Lower lobe of right lung (tissue), 2 donors: ENCODE measurements at regions not wholly inside any gene's neighbourhood (a gene's known extent, or its start where the extent isn't known, plus 50 kb on each side); places are given as distances from the start of the nearest gene placed in this dataset.

ENCODE experiments used
- ATAC-seq, 2 donors: fragments of 200-7000 bp; cut with Tn5 transposase; one replicate each; pipeline ENCODE4 v1.9.1; 2020 to 2022; ENCODE audit warnings: mild to moderate bottlenecking in 2 of 2, moderate library complexity in 2 of 2
- DNase-seq: peaks from one replicate; pipeline ENCODE4 v3.0.0-alpha.2; 2020
- H3K27ac ChIP-seq: fragments of 200-600 bp; one replicate; pipeline ENCODE4 v1.8.0; 2022
- H3K27me3 ChIP-seq: fragments of 200-600 bp; one replicate; pipeline ENCODE4 v1.8.0; 2022; ENCODE audit warnings: low read depth
- H3K36me3 ChIP-seq: fragments of 200-600 bp; one replicate; pipeline ENCODE4 v1.8.0; 2022; ENCODE audit warnings: mild to moderate bottlenecking
- H3K4me1 ChIP-seq: fragments of 200-600 bp; one replicate; pipeline ENCODE4 v1.8.0; 2022
- H3K4me3 ChIP-seq: fragments of 200-600 bp; one replicate; pipeline ENCODE4 v1.8.0; 2022; ENCODE audit warnings: mild to moderate bottlenecking
- H3K9me3 ChIP-seq: fragments of 200-600 bp; one replicate; pipeline ENCODE4 v1.8.0; 2022
- CTCF ChIP-seq: fragments of 200-600 bp; IDR thresholded peaks from one replicate; pipeline ENCODE4 v1.8.0; 2022; ENCODE audit warnings: antibody characterized with exemption, mild to moderate bottlenecking
- intact Hi-C: fragments of 100-400 bp; cut with DNase I; formaldehyde crosslinking; loops from one replicate; pipeline ENCODE4 v1.11.0; 2022
- donor health status: DM: no; HTN: yes; CAD: no; lungs with severe emphysema.

- TF ChIP-seq CTCF = no peak
- ATAC-seq (no peak), DNase-seq (no peak)
- no peak overlapping the region for H3K27ac ChIP-seq
- no peaks in the 10 kb centered on the region for H3K27me3 ChIP-seq
- no peaks in the 10 kb centered on the region for H3K4me1 ChIP-seq
- H3K36me3 ChIP-seq = no peaks in the 10 kb centered on the region
- no peaks in the 10 kb centered on the region for H3K9me3 ChIP-seq
- no peak overlapping the region for H3K4me3 ChIP-seq
- intact Hi-C loops = no loop called here
Observed at GRCh38 chr12:111111681-111112080, 191.3 kb upstream of the MYL2 start.

- no peaks in the 10 kb centered on the region for H3K36me3 ChIP-seq
- no peaks in the 10 kb centered on the region for H3K9me3 ChIP-seq
- H3K27me3 ChIP-seq = no peaks in the 10 kb centered on the region
- H3K4me3 ChIP-seq = no peak overlapping the region
- intact Hi-C loops = no loop called here
- H3K4me1 ChIP-seq = no peaks in the 10 kb centered on the region
- H3K27ac ChIP-seq = no peak overlapping the region
- ATAC-seq = no peak
- TF ChIP-seq CTCF = no peak
- no peak for DNase-seq
Observed at GRCh38 chr12:111110556-111110955, 190.2 kb upstream of the MYL2 start.

- intact Hi-C loops = no loop called here
- H3K9me3 ChIP-seq = no peaks in the 10 kb centered on the region
Observed at GRCh38 chr12:111108726-111109125, 188.3 kb upstream of the MYL2 start.

GRCh38 chr12:111107392-111108178, 187.2 kb upstream of the MYL2 start:
- Histone ChIP-seq H3K4me1 (no peaks in the 10 kb centered on the region), H3K4me3 (no peak overlapping the region), H3K27me3 (no peaks in the 10 kb centered on the region), H3K36me3 (no peaks in the 10 kb centered on the region), H3K9me3 (no peaks in the 10 kb centered on the region), H3K27ac (no peak overlapping the region)
- DNase-seq = no peak
- no peak for ATAC-seq
- TF ChIP-seq CTCF = no peak
- intact Hi-C loops = no loop called here

More at GRCh38 chr12:111108726-111109125, 188.3 kb upstream of the MYL2 start:
- Histone ChIP-seq H3K4me3 (no peak overlapping the region), H3K27ac (no peak overlapping the region), H3K36me3 (no peaks in the 10 kb centered on the region), H3K4me1 (no peaks in the 10 kb centered on the region), H3K27me3 (no peaks in the 10 kb centered on the region)
- no peak for DNase-seq
- ATAC-seq = no peak
- no peak for TF ChIP-seq CTCF

- Histone ChIP-seq H3K36me3 (no peaks in the 10 kb centered on the region), H3K4me1 (no peaks in the 10 kb centered on the region), H3K4me3 (no peak overlapping the region), H3K27me3 (no peaks in the 10 kb centered on the region), H3K9me3 (no peaks in the 10 kb centered on the region), H3K27ac (no peak overlapping the region)
- intact Hi-C loops = no loop called here
- no peak for TF ChIP-seq CTCF
- DNase-seq (no peak), ATAC-seq (no peak)
Observed at GRCh38 chr12:111105294-111105693, 184.9 kb upstream of the MYL2 start.
